HG03457 (cell line): ENCODE measurements at regions not wholly inside any gene's neighbourhood (a gene's known extent, or its start where the extent isn't known, plus 50 kb on each side); places are given as distances from the start of the nearest gene placed in this dataset.
"Not testable (repeated sequence)": the region's sequence is repeated elsewhere in the genome, so short reads cannot be mapped to it uniquely, and the experiment has no call there.

ENCODE experiments used
- ATAC-seq: cut with Tn5 transposase; IDR thresholded peaks from one replicate; pipeline ENCODE4 v1.9.1; 2021; ENCODE audit warnings: moderate number of reproducible peaks; ENCODE audit not compliant: unreplicated experiment

- ATAC-seq: no peak
These were observed 224.9 kb downstream of the VAPA start for GRCh38 chr18:10138719-10139118.

GRCh38 chr18:10139783-10140410 is 226.1 kb downstream of the VAPA start:
- no peak for ATAC-seq

GRCh38 chr18:10140461-10141282 is 226.9 kb downstream of the VAPA start:
- ATAC-seq: no peak

- no peak for ATAC-seq
These were observed 227.7 kb downstream of the VAPA start for GRCh38 chr18:10141559-10141958.

GRCh38 chr18:10142056-10142455 is 228.2 kb downstream of the VAPA start:
- ATAC-seq: no peak

GRCh38 chr18:10142496-10143160 is 228.8 kb downstream of the VAPA start:
- ATAC-seq: no peak

GRCh38 chr18:10143596-10143995 is 229.8 kb downstream of the VAPA start:
- ATAC-seq: no peak

GRCh38 chr18:10145546-10145945 is 231.7 kb downstream of the VAPA start:
- ATAC-seq: no peak

- no peak for ATAC-seq
These were observed 233.4 kb downstream of the VAPA start for GRCh38 chr18:10147226-10147625.

- ATAC-seq: no peak
These were observed 233.9 kb downstream of the VAPA start for GRCh38 chr18:10147752-10148151.

GRCh38 chr18:10148189-10148929 is 234.5 kb downstream of the VAPA start:
- no peak for ATAC-seq

GRCh38 chr18:10149768-10150556 is 236.1 kb downstream of the VAPA start:
- ATAC-seq: no peak

GRCh38 chr18:10150576-10150975 is 236.8 kb downstream of the VAPA start:
- not testable (repeated sequence) for ATAC-seq

GRCh38 chr18:10152475-10152874 is 238.7 kb downstream of the VAPA start:
- ATAC-seq: no peak

GRCh38 chr18:10153924-10154752 is 240.3 kb downstream of the VAPA start:
- ATAC-seq: no peak

GRCh38 chr18:10157706-10158105 is 243.9 kb downstream of the VAPA start:
- no peak for ATAC-seq

GRCh38 chr18:10160251-10160650 is 246.4 kb downstream of the VAPA start:
- ATAC-seq: no peak

GRCh38 chr18:10161315-10161714 is 247.5 kb downstream of the VAPA start:
- ATAC-seq: no peak

GRCh38 chr18:10162340-10162739 is 248.5 kb downstream of the VAPA start:
- ATAC-seq: no peak
